Stimulated activated CD4-positive, alpha-beta T cell treated with anti-CD3 and anti-CD28 coated beads, Interleukin-1b, Interleukin-23, amount 100 ng/mL, for 4 hours (primary cell): ENCODE measurements at regions not wholly inside any gene's neighbourhood (a gene's known extent, or its start where the extent isn't known, plus 50 kb on each side); places are given as distances from the start of the nearest gene placed in this dataset.

Experiments used
- DNase-seq, 2 donors: peaks; one replicate each; pipeline ENCODE4 v3.0.0-alpha.2; 2020; ENCODE audit warnings: low read depth in 2 of 2

- no peak for DNase-seq
Observed at GRCh38 chr16:49216593-49216992, 65.0 kb downstream of the CBLN1 start.

GRCh38 chr16:49213594-49213993 is 68.0 kb downstream of the CBLN1 start:
- DNase-seq = no peak

- no peak for DNase-seq
Observed at GRCh38 chr16:49204191-49204590, 77.4 kb downstream of the CBLN1 start.

- no peak for DNase-seq
Observed at GRCh38 chr16:49203361-49203760, 78.3 kb downstream of the CBLN1 start.

- no peak for DNase-seq
Observed at GRCh38 chr16:49201118-49201517, 80.5 kb downstream of the CBLN1 start.

- no peak for DNase-seq
Observed at GRCh38 chr16:49200223-49200820, 81.3 kb downstream of the CBLN1 start.

- no peak for DNase-seq
Observed at GRCh38 chr16:49195237-49195548, 86.4 kb downstream of the CBLN1 start.

- no peak for DNase-seq
Observed at GRCh38 chr16:49194537-49195236, 87.0 kb downstream of the CBLN1 start.

- DNase-seq = no peak
Observed at GRCh38 chr16:49193596-49193995, 88.0 kb downstream of the CBLN1 start.

GRCh38 chr16:49189286-49189685 is 92.4 kb downstream of the CBLN1 start:
- no peak for DNase-seq

GRCh38 chr16:49183911-49184310 is 97.7 kb downstream of the CBLN1 start:
- no peak for DNase-seq

GRCh38 chr16:49181791-49182518 is 99.7 kb downstream of the CBLN1 start:
- DNase-seq = no peak

- no peak for DNase-seq
Observed at GRCh38 chr16:49179714-49180330, 101.8 kb downstream of the CBLN1 start.

GRCh38 chr16:49168126-49168525 is 113.5 kb downstream of the CBLN1 start:
- no peak for DNase-seq

GRCh38 chr16:49165025-49165424 is 116.6 kb downstream of the CBLN1 start:
- DNase-seq = no peak

- DNase-seq = no peak
Observed at GRCh38 chr16:49161191-49161590, 120.4 kb downstream of the CBLN1 start.

GRCh38 chr16:49158029-49158642 is 123.5 kb downstream of the CBLN1 start:
- no peak for DNase-seq

- no peak for DNase-seq
Observed at GRCh38 chr16:49150341-49150740, 131.3 kb downstream of the CBLN1 start.

GRCh38 chr16:49148410-49148809 is 133.2 kb downstream of the CBLN1 start:
- no peak for DNase-seq

- DNase-seq = no peak
Observed at GRCh38 chr16:49140618-49141017, 141.0 kb downstream of the CBLN1 start.

- DNase-seq = no peak
Observed at GRCh38 chr16:49130397-49130796, 151.2 kb downstream of the CBLN1 start.

GRCh38 chr16:49129935-49130334 is 151.7 kb downstream of the CBLN1 start:
- DNase-seq = no peak
